Trophoblast cell (in vitro differentiated cells and primary cell): ENCODE measurements at regions not wholly inside any gene's neighbourhood (a gene's known extent, or its start where the extent isn't known, plus 50 kb on each side); places are given as distances from the start of the nearest gene placed in this dataset.
A peak's percentile ranks its signal among the peaks of the same experiment; 100 is the strongest.

Source experiments
- DNase-seq, 2 donors: peaks; one replicate each; pipeline ENCODE4 v3.0.0-alpha.2; 2016
- H2AFZ ChIP-seq: 2 replicates; pipeline ENCODE4 v1.6.1; 2013; ENCODE audit warnings: low read length, moderate library complexity, mild to moderate bottlenecking; ENCODE audit not compliant: insufficient read depth, poor library complexity
- H2AK5ac ChIP-seq: 2 replicates; pipeline ENCODE4 v1.6.1; 2013; ENCODE audit warnings: mild to moderate bottlenecking, low read length
- H2BK120ac ChIP-seq: 2 replicates; pipeline ENCODE4 v1.6.1; 2013; ENCODE audit warnings: low read length, mild to moderate bottlenecking, moderate library complexity; ENCODE audit not compliant: insufficient read depth, poor library complexity
- H2BK12ac ChIP-seq: 2 replicates; pipeline ENCODE4 v1.6.1; 2013; ENCODE audit warnings: mild to moderate bottlenecking, low read length, moderate library complexity
- H2BK5ac ChIP-seq: 2 replicates; pipeline ENCODE4 v1.6.1; 2013; ENCODE audit warnings: low read length, low read depth, moderate library complexity, mild to moderate bottlenecking; ENCODE audit not compliant: poor library complexity
- H3K14ac ChIP-seq: 2 replicates; pipeline ENCODE4 v1.6.1; 2013; ENCODE audit warnings: mild to moderate bottlenecking, low read length
- H3K18ac ChIP-seq: 2 replicates; pipeline ENCODE4 v1.6.1; 2013; ENCODE audit warnings: mild to moderate bottlenecking, low read length
- H3K23ac ChIP-seq: 2 replicates; pipeline ENCODE4 v1.6.1; 2013; ENCODE audit warnings: low read length
- H3K27ac ChIP-seq: 2 replicates; pipeline ENCODE4 v1.5.1; 2013; ENCODE audit warnings: low read depth, mild to moderate bottlenecking, inconsistent platforms, low read length, moderate library complexity
- H3K27me3 ChIP-seq: 2 replicates; pipeline ENCODE4 v1.6.1; 2013; ENCODE audit warnings: inconsistent platforms, mild to moderate bottlenecking, low read length, moderate library complexity; ENCODE audit not compliant: insufficient read depth
- H3K36me3 ChIP-seq, 2 experiments: 1 replicate in 1 of 2; 2 replicates in 1 of 2; pipeline ENCODE4 v1.6.1; 2013; ENCODE audit warnings: low read length in 2 of 2, mild to moderate bottlenecking in 2 of 2, moderate library complexity in 1 of 2; ENCODE audit not compliant: insufficient read depth in 2 of 2, control insufficient read depth in 1 of 2
- H3K4ac ChIP-seq: 2 replicates; pipeline ENCODE4 v1.6.1; 2013; ENCODE audit warnings: low read depth, mild to moderate bottlenecking, low read length, moderate library complexity
- H3K4me1 ChIP-seq, 2 experiments: 1 replicate in 1 of 2; 2 replicates in 1 of 2; pipeline ENCODE4 v1.6.1; 2013; ENCODE audit warnings: low read length in 2 of 2, mild to moderate bottlenecking in 2 of 2, moderate library complexity in 1 of 2; ENCODE audit not compliant: insufficient read depth in 2 of 2, control insufficient read depth in 1 of 2
- H3K4me2 ChIP-seq: 2 replicates; pipeline ENCODE4 v1.6.1; 2013; ENCODE audit warnings: inconsistent platforms, mild to moderate bottlenecking, low read length, moderate library complexity
- H3K4me3 ChIP-seq: 2 replicates; pipeline ENCODE4 v1.5.1; 2013; ENCODE audit warnings: mild to moderate bottlenecking, low read depth, low read length, inconsistent platforms
- H3K79me1 ChIP-seq: one replicate; pipeline ENCODE4 v1.6.1; 2013; ENCODE audit warnings: low read length
- H3K79me2 ChIP-seq: 2 replicates; pipeline ENCODE4 v1.6.1; 2013; ENCODE audit warnings: low read length, mild to moderate bottlenecking; ENCODE audit not compliant: control insufficient read depth, insufficient read depth, poor library complexity
- H3K9ac ChIP-seq: 2 replicates; pipeline ENCODE4 v1.6.1; 2013; ENCODE audit warnings: mild to moderate bottlenecking, low read length
- H3K9me3 ChIP-seq: 2 replicates; pipeline ENCODE4 v1.6.1; 2013; ENCODE audit warnings: low read depth, mild to moderate bottlenecking, control low read depth, inconsistent platforms, low read length; ENCODE audit not compliant: insufficient read depth
- H4K12ac ChIP-seq: 2 replicates; pipeline ENCODE4 v1.6.1; 2013; ENCODE audit warnings: low read depth, mild to moderate bottlenecking, low read length, moderate library complexity
- H4K8ac ChIP-seq: 2 replicates; pipeline ENCODE4 v1.6.1; 2013; ENCODE audit warnings: low read depth, mild to moderate bottlenecking, low read length, moderate library complexity
- H4K91ac ChIP-seq: one replicate; pipeline ENCODE4 v1.6.1; 2013; ENCODE audit warnings: low read depth, mild to moderate bottlenecking, low read length, moderate library complexity
- WGBS: extraction: QIAGEN DNeasy Blood & Tissue Kit; methylation state at CpG from one replicate; pipeline ENCODE4 v1.1.7; 2013; ENCODE audit warnings: missing lambda C conversion rate; ENCODE audit not compliant: insufficient read length, insufficient coverage; ENCODE audit errors: extremely low coverage; 5-methylcytosine and 5-hydroxymethylcytosine counted together

GRCh38 chr2:5472673-5473072 lies 219.5 kb upstream of the SOX11 start:
- H3K27ac ChIP-seq: no peak overlapping the region
- H2AK5ac ChIP-seq: no peak overlapping the region
- no CpG with 5 or more reads among the region's 4 CpGs for WGBS

GRCh38 chr2:5473635-5474034 lies 218.5 kb upstream of the SOX11 start:
- Histone ChIP-seq H3K14ac (no peak overlapping the region), H3K79me1 (no peaks in the 10 kb centered on the region), H3K18ac (no peak overlapping the region), H2AFZ (no peak overlapping the region), H4K8ac (no peak overlapping the region), H4K12ac (no peak overlapping the region), H2AK5ac (no peak overlapping the region), H3K9me3 (peaks cover 3% of the 10 kb centered on the region), H4K91ac (no peak overlapping the region), H3K36me3 (no peaks in the 10 kb centered on the region), H2BK5ac (no peak overlapping the region), H3K4me3 (no peak overlapping the region), H3K9ac (no peak overlapping the region), H3K4me2 (no peak overlapping the region), H3K27me3 (no peaks in the 10 kb centered on the region), H3K27ac (no peak overlapping the region), H3K23ac (no peak overlapping the region), H3K79me2 (no peaks in the 10 kb centered on the region), H3K4me1 (no peaks in the 10 kb centered on the region), H3K4ac (no peak overlapping the region), H2BK12ac (no peak overlapping the region), H2BK120ac (no peak overlapping the region)
- no CpG with 5 or more reads among the region's 6 CpGs for WGBS
- DNase-seq: no peak

More at GRCh38 chr2:5472673-5473072, 219.5 kb upstream of the SOX11 start:
- no peaks in the 10 kb centered on the region for H3K4me1 ChIP-seq
- no peak overlapping the region for H4K8ac ChIP-seq
- no peak overlapping the region for H2BK120ac ChIP-seq
- H3K9me3 ChIP-seq: peaks cover 3% of the 10 kb centered on the region
- no peaks in the 10 kb centered on the region for H3K79me1 ChIP-seq
- no peaks in the 10 kb centered on the region for H3K36me3 ChIP-seq
- no peak overlapping the region for H3K4me2 ChIP-seq
- H2BK5ac ChIP-seq: no peak overlapping the region
- H2AFZ ChIP-seq: no peak overlapping the region
- no peak overlapping the region for H3K18ac ChIP-seq
- H4K91ac ChIP-seq: no peak overlapping the region
- no peak overlapping the region for H3K9ac ChIP-seq
- no peaks in the 10 kb centered on the region for H3K79me2 ChIP-seq
- no peak overlapping the region for H3K23ac ChIP-seq
- no peak overlapping the region for H4K12ac ChIP-seq
- DNase-seq: no peak
- no peak overlapping the region for H3K14ac ChIP-seq
- H3K27me3 ChIP-seq: no peaks in the 10 kb centered on the region
- no peak overlapping the region for H2BK12ac ChIP-seq
- H3K4me3 ChIP-seq: no peak overlapping the region
- no peak overlapping the region for H3K4ac ChIP-seq

- Histone ChIP-seq H3K27me3 (no peaks in the 10 kb centered on the region), H4K12ac (no peak overlapping the region), H2BK120ac (no peak overlapping the region), H3K36me3 (no peaks in the 10 kb centered on the region), H3K4me3 (no peak overlapping the region), H3K4me2 (no peak overlapping the region), H3K23ac (no peak overlapping the region), H2BK12ac (no peak overlapping the region), H3K14ac (no peak overlapping the region), H3K18ac (no peak overlapping the region), H3K4ac (no peak overlapping the region), H3K9me3 (peaks cover 3% of the 10 kb centered on the region), H3K79me2 (no peaks in the 10 kb centered on the region), H3K4me1 (peaks cover 5% of the 10 kb centered on the region in 2 experiments), H3K27ac (no peak overlapping the region), H3K79me1 (no peaks in the 10 kb centered on the region), H3K9ac (no peak overlapping the region), H4K8ac (no peak overlapping the region), H2AFZ (no peak overlapping the region), H2AK5ac (no peak overlapping the region), H2BK5ac (no peak overlapping the region), H4K91ac (no peak overlapping the region)
- DNase-seq: no peak
- WGBS: no CpG with 5 or more reads among the region's 14 CpGs
These were observed 217.5 kb upstream of the SOX11 start for GRCh38 chr2:5474716-5475115.

- H3K27ac ChIP-seq: no peak overlapping the region
- peak overlapping the region; percentile 48 for H3K4me2 ChIP-seq
- H3K4me3 ChIP-seq: no peak overlapping the region
- no peak overlapping the region for H3K4ac ChIP-seq
- no peaks in the 10 kb centered on the region for H3K36me3 ChIP-seq
- no CpG with 5 or more reads among the region's 7 CpGs for WGBS
- peaks cover 5 to 11% of the 10 kb centered on the region in 2 experiments for H3K4me1 ChIP-seq
- no peak overlapping the region for H3K14ac ChIP-seq
- H2AFZ ChIP-seq: no peak overlapping the region
- no peaks in the 10 kb centered on the region for H3K79me1 ChIP-seq
- no peak overlapping the region for H2BK5ac ChIP-seq
- no peak overlapping the region for H3K23ac ChIP-seq
- no peaks in the 10 kb centered on the region for H3K79me2 ChIP-seq
- H3K9ac ChIP-seq: no peak overlapping the region
- H3K27me3 ChIP-seq: no peaks in the 10 kb centered on the region
- DNase-seq: no peak
- H2BK12ac ChIP-seq: no peak overlapping the region
- H4K8ac ChIP-seq: no peak overlapping the region
- peaks cover 3% of the 10 kb centered on the region for H3K9me3 ChIP-seq
- no peak overlapping the region for H2AK5ac ChIP-seq
- no peak overlapping the region for H3K18ac ChIP-seq
- H4K12ac ChIP-seq: no peak overlapping the region
- no peak overlapping the region for H2BK120ac ChIP-seq
- no peak overlapping the region for H4K91ac ChIP-seq
These were observed 212.8 kb upstream of the SOX11 start for GRCh38 chr2:5479265-5479928.
